ENCODE measurements at regions not wholly inside any gene's neighbourhood (a gene's known extent, or its start where the extent isn't known, plus 50 kb on each side); places are given as distances from the start of the nearest gene placed in this dataset.
"Not testable (repeated sequence)": the region's sequence is repeated elsewhere in the genome, so short reads cannot be mapped to it uniquely, and the experiment has no call there.

GRCh38 chr2:228507231-228507824, 325.8 kb upstream of the SPHKAP start:
- DNase-seq, result no peak

DNA sequence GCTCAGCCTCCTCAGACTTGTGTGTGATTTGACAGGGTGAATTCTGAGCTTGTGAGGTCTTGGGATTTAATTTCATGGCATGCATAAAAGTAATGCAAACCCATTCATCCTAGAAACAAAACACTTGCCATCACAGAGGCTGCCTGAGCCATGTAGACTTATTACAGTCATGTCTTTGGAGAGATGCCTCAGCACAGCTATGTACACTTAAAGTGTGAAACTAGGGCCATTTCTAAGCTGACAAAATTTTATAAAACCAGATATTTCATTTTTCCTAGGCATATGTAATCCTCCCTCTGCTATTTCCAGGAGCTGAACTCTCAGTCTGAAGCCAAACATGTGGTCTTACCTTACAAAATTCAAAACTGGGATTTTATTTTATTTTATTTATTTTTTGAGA, 322.2 kb upstream of the SPHKAP start:
- no peak for DNase-seq

- DNase-seq, result no peak
These were observed 312.4 kb upstream of the SPHKAP start for GRCh38 chr2:228493852-228494251.

GRCh38 chr2:228479014-228479413, 297.5 kb upstream of the SPHKAP start:
- no peak for DNase-seq

DNA sequence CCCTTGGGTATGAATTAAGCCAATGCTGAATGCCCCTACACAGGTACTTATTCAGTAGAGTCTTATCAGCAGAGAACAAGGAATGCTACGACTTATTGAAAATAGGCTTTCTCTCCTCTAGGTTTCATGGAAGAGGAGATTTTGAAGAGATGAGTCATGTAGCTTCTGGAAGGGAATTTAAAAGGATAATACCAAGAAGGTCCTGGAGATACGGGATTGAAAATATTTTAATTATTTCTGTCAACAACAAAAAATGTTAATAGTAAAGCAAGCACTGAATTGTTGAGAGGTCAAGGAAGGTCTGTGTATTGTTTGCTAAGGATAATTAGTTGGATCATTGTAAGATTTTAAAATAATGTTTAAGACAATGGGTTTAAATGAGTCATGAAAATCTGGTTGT, 293.0 kb upstream of the SPHKAP start:
- DNase-seq, result no peak

GRCh38 chr2:228469721-228470120, 288.2 kb upstream of the SPHKAP start:
- DNase-seq, result no peak

GRCh38 chr2:228466851-228467250, 285.4 kb upstream of the SPHKAP start:
- no peak for DNase-seq

GRCh38 chr2:228465408-228465807, 283.9 kb upstream of the SPHKAP start:
- DNase-seq, result no peak

GRCh38 chr2:228458364-228458763, 276.9 kb upstream of the SPHKAP start:
- DNase-seq, result no peak

GRCh38 chr2:228447266-228447915, 265.9 kb upstream of the SPHKAP start:
- no peak for DNase-seq

DNA sequence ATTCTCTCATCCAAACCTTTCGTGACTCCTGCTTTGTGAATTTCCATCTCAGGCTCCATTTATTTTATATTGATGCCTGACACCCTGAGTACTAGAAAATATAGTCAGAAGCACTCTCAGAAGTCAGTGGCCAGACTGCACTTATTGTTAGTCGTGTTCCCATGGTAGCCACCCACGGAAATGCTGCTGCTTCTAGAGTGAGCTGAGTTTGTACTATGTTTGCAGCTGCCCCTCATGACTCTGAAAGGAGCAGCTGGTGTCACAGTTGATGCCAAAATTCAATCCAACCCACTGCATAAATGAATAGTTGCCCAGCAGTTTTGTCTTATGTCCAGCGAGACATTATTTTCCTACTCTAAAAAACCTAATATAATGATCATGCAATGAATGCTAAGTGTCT, 265.2 kb upstream of the SPHKAP start:
- DNase-seq, result no peak

GRCh38 chr2:228444161-228444560, 262.7 kb upstream of the SPHKAP start:
- DNase-seq, result no peak

DNA sequence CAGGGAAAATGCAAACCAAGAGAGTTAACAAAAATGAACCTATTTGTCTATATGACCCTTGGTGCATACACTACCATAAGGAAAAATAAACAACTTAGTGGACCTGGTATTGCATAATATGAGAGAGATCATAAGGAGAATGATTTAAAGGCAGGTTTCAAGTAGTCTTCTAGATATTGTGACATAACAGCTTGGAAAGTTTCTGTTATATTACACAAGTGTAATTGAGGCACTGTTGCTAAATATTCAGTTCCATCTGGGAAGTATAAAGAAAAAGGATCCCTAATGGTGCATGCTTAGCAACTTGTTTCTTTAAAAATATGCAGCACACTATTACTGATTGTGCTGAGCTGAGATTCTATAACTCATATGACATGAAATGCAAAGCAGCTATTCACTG, 252.2 kb upstream of the SPHKAP start:
- no peak for DNase-seq

- DNase-seq, result no peak
These were observed 250.6 kb upstream of the SPHKAP start for GRCh38 chr2:228432116-228432515.

GRCh38 chr2:228430986-228431385, 249.5 kb upstream of the SPHKAP start:
- no peak for DNase-seq

- no peak for DNase-seq
These were observed 245.2 kb upstream of the SPHKAP start for GRCh38 chr2:228426502-228427216.

- DNase-seq, result not testable (repeated sequence)
These were observed 244.0 kb upstream of the SPHKAP start for GRCh38 chr2:228425411-228426060.

DNA sequence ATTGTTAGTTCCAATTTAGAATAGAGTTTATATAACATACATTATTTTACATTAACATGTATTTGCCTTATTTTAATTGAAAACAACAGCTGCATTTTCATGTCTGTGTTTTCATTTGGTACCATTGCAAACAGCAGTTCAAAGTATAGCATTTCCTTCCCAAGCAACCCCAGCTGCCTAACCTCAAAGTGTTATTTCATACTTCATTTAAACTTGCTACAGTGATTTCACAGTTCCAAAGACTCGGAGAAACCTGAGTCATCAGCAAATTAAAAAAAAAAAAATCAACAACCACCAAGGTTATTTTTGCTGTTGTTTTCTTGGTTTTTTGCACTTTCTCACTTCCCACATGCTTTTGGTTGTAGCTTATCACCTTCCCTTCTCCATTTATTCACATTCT, 236.5 kb upstream of the SPHKAP start:
- DNase-seq, result no peak

DNA sequence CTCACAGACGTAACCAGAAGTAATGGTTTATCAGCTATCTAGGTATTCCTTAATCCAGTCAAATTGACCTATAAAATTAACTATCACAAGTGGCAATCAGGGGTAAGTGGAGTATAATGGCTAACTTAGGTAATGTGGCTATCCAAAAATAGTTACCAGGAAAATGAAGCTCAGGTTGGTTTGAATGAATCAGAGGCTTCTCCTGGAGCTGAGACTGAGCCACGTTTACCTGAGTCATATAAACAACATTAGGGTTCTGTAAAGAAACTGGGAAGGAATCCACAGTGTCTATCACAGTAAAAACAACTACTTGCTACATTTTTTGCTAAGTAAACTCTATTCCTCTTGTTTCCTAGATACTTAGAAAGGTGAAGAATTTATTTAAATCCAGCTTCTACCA, 236.0 kb upstream of the SPHKAP start:
- DNase-seq, result no peak

GRCh38 chr2:228410061-228410460, 228.6 kb upstream of the SPHKAP start:
- no peak for DNase-seq

- DNase-seq, result no peak
These were observed 228.0 kb upstream of the SPHKAP start for GRCh38 chr2:228409493-228409892.

DNA sequence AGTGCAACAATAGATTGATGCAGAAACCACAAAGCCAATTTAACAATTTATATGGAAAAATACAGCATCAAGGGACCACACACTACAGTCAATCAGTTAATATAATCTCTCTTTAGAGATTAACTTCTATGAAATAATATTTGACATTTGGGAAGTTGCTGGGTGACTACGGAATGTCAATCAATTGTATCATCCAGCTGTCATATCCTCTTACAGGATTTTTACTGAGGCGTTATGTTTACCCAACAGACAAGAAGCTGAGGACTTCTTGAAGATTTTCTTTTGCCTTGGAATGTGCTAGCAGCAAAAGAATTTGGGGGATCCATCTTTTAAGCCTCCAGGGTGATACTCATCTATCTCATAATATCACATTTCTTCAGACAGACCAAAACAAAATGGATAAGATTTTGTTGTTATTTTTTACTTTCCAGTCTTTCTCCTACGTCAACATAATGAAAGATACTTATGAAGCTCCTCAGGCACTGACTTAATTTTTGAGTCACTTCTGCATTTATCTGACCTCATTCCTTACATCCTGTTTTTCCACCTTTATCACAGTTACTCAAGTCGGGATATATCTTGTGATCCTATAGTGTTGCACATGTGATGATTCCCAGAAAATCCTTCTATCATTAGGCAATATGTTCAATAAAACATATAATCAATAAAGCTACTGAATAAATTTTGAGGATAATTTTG, 227.2 kb upstream of the SPHKAP start:
- no peak for DNase-seq

DNA sequence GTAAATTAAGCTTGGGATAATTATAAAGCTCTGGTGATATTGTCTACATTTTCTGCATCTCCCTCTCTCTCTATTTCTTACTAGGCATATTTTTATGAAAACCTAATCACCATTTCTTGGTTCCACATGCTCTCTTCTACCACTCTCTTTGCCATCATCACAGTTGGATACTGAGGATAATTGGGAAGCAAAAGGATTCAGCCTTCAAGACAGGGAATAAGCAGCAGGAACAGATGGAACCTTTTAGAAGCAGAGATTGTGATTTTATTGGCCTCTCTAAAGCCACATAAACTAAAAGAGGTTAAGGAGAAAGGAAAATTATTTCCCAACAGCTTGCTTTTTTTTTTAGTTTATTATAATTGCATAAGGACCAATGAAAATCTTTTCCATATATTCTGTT, 226.3 kb upstream of the SPHKAP start:
- no peak for DNase-seq
